ENCODE measurements at regions not wholly inside any gene's neighbourhood (a gene's known extent, or its start where the extent isn't known, plus 50 kb on each side); places are given as distances from the start of the nearest gene placed in this dataset.

DNA sequence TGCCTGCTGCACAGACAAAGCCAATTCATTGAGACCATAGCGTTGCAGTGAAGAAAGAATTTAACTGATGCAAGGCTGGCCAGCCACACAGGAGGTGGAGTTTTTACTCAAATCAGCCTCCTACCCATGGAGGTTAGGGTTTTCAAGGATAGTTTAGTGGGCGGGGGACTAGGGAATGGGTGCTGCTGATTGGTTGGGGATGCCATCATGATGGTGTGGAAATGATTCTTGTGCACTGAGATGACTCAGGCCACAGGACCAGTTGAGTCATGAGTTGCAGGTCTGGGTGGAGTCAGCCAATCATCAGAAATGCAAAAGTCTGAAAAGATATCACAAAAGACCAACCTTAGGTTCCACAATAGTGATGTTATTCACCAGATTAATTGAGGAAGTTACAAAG is 359.6 kb downstream of the FOXO1 start:
- Histone ChIP-seq H3K4me3 (ENCODE audit: low read depth in 1 of 5, low read length in 5 of 5) (no peak overlapping the region), H3K36me3 (ENCODE audit: control insufficient read depth in 5 of 5, insufficient read depth in 5 of 5, low read length in 5 of 5) (peaks cover 0 to 5% (median 0%) of the 10 kb centered on the region in 5 donors), H3K9ac (ENCODE audit: low read length in 5 of 5) (no peak overlapping the region), H3K27ac (ENCODE audit: low read depth, low read length) (no peak overlapping the region), H3K9me3 (ENCODE audit: control insufficient read depth in 5 of 5, low read length in 5 of 5) (peaks cover 0 to 9% (median 7%) of the 10 kb centered on the region in 5 donors), H3K4me1 (ENCODE audit: control insufficient read depth in 5 of 5, insufficient read depth in 5 of 5, low read length in 5 of 5) (peaks cover 0 to 5% (median 4%) of the 10 kb centered on the region in 5 donors), H3K27me3 (ENCODE audit: control insufficient read depth in 5 of 5, insufficient read depth in 4 of 5, low read length in 5 of 5) (no peaks in the 10 kb centered on the region)

DNA sequence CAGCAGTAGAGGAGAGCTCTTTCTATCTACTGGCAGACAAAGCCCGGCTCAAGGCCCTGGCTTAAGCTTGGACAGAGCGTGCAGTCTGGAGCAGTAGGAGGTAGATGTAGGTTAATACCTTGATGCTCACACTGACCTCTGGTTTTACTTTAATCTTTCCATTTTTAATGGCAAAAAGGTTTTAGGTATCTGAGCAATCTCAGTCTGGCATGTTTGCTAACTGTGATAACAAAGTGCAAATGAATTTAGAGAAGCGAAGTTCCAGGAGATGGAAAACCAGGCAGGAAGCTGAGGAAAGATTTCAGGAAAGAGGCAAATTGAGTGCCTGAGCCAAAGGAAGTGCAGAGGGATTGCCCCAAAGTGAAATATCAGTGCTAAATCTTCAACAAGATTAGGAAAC is 356.6 kb downstream of the FOXO1 start:
- H3K27me3 ChIP-seq (ENCODE audit: control insufficient read depth in 5 of 5, insufficient read depth in 4 of 5, low read length in 5 of 5) = no peaks in the 10 kb centered on the region
- H3K27ac ChIP-seq (ENCODE audit: low read depth, low read length) = no peak overlapping the region
- H3K36me3 ChIP-seq (ENCODE audit: control insufficient read depth in 5 of 5, insufficient read depth in 5 of 5, low read length in 5 of 5) = peaks cover 0 to 5% (median 0%) of the 10 kb centered on the region in 5 donors
- H3K9ac ChIP-seq (ENCODE audit: low read length in 5 of 5) = no peak overlapping the region
- H3K4me1 ChIP-seq (ENCODE audit: control insufficient read depth in 5 of 5, insufficient read depth in 5 of 5, low read length in 5 of 5) = peaks cover 0 to 21% (median 5%) of the 10 kb centered on the region in 5 donors
- peaks cover 0 to 7% (median 5%) of the 10 kb centered on the region in 5 donors for H3K9me3 ChIP-seq (ENCODE audit: control insufficient read depth in 5 of 5, low read length in 5 of 5)
- H3K4me3 ChIP-seq (ENCODE audit: low read depth in 1 of 5, low read length in 5 of 5) = no peak overlapping the region

DNA sequence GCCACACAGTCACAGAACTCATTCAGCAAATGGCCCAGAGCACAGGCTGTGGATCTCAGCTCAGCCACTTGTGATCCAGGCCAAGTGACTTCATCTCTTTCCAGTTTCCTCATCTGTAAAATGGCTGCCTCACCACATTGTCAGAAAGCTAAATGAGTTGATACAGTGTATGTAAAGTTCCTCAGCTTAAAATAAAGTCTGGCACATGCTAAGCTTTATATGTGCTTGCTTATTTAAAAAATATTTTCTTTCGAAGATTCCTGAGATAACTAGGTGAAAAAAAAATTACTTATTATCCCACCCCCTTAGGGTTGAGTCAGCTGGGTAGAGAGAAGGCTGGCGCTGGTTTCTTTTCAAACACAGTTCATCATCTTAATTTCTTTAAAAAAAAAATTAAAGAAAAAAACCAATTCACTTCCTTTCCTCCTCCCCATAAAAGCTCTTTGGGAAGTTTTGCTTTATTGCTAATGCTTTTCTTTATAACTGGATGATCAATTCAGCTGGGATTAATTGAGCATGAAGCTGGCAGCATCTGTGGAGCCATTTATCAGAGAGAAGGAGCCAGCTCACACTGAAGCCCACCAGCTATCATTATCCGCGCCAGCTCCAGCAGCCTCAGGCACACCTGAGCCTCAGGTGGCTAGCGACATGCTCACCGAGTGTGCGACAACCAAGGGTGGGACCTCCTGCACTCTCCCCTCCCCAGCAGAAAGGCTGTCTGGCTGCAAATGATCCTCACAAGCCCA is 354.9 kb downstream of the FOXO1 start:
- peaks cover 0 to 5% (median 4%) of the 10 kb centered on the region in 5 donors for H3K9me3 ChIP-seq (ENCODE audit: control insufficient read depth in 5 of 5, low read length in 5 of 5)
- H3K4me1 ChIP-seq (ENCODE audit: control insufficient read depth in 5 of 5, insufficient read depth in 5 of 5, low read length in 5 of 5) = peaks cover 0 to 28% (median 5%) of the 10 kb centered on the region in 5 donors

DNA sequence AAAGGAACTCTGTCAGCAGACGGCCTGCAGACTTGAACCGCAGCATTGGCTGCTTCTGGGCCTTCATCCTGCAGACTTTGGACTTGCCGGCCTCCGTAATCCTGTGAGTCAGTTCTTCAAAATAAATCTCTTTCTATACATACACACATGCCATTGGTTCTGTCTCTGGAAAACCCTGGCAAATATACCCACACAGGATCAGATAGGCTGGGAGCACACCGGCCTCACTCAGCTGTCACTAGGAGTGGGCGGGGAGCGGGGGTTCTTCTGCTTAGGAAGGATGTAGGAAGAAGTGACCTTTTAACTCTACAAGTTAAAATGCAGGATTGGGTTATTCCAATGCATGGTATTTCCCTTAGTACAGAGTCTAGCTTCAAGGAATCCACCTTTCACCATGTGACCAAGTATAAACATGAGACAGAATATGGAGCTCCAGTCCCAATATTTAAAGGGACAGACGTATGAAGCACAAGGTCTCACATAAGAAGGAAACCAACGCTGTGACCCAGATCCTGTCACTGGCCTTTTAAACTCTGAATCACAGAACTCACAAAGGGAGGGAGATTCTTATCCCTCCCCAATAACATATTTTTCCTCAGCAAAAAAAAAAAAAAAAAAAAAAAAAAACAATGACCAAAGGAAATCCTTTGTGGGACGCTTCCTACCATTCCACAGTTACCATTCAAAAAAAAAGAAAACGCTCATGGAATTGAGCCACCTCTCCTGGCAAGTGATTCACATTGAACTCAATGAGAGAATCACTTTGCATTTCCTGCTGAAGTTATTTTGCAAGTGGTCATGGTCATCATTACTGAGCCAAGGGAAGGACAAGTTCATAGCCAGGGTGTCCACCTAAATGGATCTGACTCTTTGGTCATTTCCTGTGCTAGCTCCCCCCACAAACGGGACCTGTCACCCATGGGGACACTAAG is 352.9 kb downstream of the FOXO1 start:
- no peaks in the 10 kb centered on the region for H3K9me3 ChIP-seq (ENCODE audit: control insufficient read depth in 5 of 5, low read length in 5 of 5)
- H3K9ac ChIP-seq (ENCODE audit: low read length in 5 of 5) = no peak overlapping the region
- H3K4me1 ChIP-seq (ENCODE audit: control insufficient read depth in 5 of 5, insufficient read depth in 5 of 5, low read length in 5 of 5) = peaks cover 0 to 35% (median 5%) of the 10 kb centered on the region in 5 donors
- H3K36me3 ChIP-seq (ENCODE audit: control insufficient read depth in 5 of 5, insufficient read depth in 5 of 5, low read length in 5 of 5) = peaks cover 0 to 5% (median 0%) of the 10 kb centered on the region in 5 donors
- H3K27ac ChIP-seq (ENCODE audit: low read depth, low read length) = peak overlapping the region; percentile 51
- H3K27me3 ChIP-seq (ENCODE audit: control insufficient read depth in 5 of 5, insufficient read depth in 4 of 5, low read length in 5 of 5) = no peaks in the 10 kb centered on the region
- no peak overlapping the region for H3K4me3 ChIP-seq (ENCODE audit: low read depth in 1 of 5, low read length in 5 of 5)

More for the DNA sequence above, 354.9 kb downstream of the FOXO1 start:
- Histone ChIP-seq H3K27ac (ENCODE audit: low read depth, low read length) (no peak overlapping the region), H3K9ac (ENCODE audit: low read length in 5 of 5) (no peak overlapping the region), H3K36me3 (ENCODE audit: control insufficient read depth in 5 of 5, insufficient read depth in 5 of 5, low read length in 5 of 5) (peaks cover 0 to 5% (median 0%) of the 10 kb centered on the region in 5 donors), H3K4me3 (ENCODE audit: low read depth in 1 of 5, low read length in 5 of 5) (no peak overlapping the region), H3K27me3 (ENCODE audit: control insufficient read depth in 5 of 5, insufficient read depth in 4 of 5, low read length in 5 of 5) (no peaks in the 10 kb centered on the region)

DNA sequence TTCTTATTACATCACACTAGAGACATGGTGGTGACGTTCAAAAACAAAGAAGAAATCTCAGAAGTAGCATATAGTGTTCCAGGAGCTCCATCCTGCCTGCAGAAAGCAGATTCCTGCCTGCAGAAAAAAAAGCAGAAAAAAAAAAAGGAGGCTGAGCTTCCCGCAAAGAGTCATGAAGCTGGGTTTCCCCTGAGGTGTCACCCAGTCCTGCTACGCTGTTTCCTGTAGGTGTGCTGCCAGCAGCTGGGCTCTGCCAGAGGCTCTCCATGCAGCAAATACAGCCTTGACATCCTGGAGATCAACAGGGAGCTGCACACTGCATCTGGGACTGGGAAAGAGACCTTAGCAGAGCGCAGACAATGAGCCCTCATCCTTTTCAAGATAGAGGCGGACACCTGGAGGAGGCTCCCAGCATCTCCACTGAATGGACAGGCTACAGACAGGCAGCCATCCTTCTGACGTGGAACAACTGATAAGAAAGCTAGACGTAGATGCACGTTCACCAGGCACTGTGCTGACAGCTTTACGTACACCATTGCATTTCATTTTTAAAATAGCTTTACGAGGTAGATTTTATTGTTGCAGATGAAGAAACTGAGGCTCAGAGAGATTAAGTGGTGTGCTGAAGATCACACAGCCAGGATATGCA is 350.9 kb downstream of the FOXO1 start:
- Histone ChIP-seq H3K9ac (ENCODE audit: low read length in 5 of 5) (no peak overlapping the region), H3K9me3 (ENCODE audit: control insufficient read depth in 5 of 5, low read length in 5 of 5) (no peaks in the 10 kb centered on the region), H3K36me3 (ENCODE audit: control insufficient read depth in 5 of 5, insufficient read depth in 5 of 5, low read length in 5 of 5) (no peaks in the 10 kb centered on the region), H3K27ac (ENCODE audit: low read depth, low read length) (no peak overlapping the region), H3K4me3 (ENCODE audit: low read depth in 1 of 5, low read length in 5 of 5) (no peak overlapping the region), H3K4me1 (ENCODE audit: control insufficient read depth in 5 of 5, insufficient read depth in 5 of 5, low read length in 5 of 5) (peaks cover 0 to 31% (median 0%) of the 10 kb centered on the region in 5 donors), H3K27me3 (ENCODE audit: control insufficient read depth in 5 of 5, insufficient read depth in 4 of 5, low read length in 5 of 5) (no peaks in the 10 kb centered on the region)

DNA sequence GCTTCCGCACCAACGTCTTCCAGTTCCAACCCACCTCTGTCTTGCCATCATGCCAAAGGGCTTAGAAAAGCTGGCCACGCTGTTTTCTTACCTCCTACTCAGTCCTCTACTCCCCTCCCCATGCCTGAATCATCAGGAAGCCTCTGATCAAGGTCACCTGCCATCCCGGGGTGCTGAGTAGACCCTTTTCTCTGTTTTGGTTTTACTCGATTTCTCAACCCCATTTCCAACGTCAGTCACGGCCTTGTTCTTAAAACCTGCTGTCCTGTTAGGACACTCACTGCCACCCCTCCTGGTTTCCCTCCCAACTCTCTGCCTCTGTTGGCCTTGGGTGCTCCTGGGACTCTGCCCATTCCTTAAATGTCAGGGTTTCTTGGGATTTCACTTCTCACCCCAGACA is 350.1 kb downstream of the FOXO1 start:
- H3K36me3 ChIP-seq (ENCODE audit: control insufficient read depth in 5 of 5, insufficient read depth in 5 of 5, low read length in 5 of 5) = no peaks in the 10 kb centered on the region
- H3K9me3 ChIP-seq (ENCODE audit: control insufficient read depth in 5 of 5, low read length in 5 of 5) = no peaks in the 10 kb centered on the region
- no peaks in the 10 kb centered on the region for H3K27me3 ChIP-seq (ENCODE audit: control insufficient read depth in 5 of 5, insufficient read depth in 4 of 5, low read length in 5 of 5)
- H3K4me1 ChIP-seq (ENCODE audit: control insufficient read depth in 5 of 5, insufficient read depth in 5 of 5, low read length in 5 of 5) = peaks cover 0 to 31% (median 0%) of the 10 kb centered on the region in 5 donors
- no peak overlapping the region for H3K9ac ChIP-seq (ENCODE audit: low read length in 5 of 5)
- no peak overlapping the region for H3K27ac ChIP-seq (ENCODE audit: low read depth, low read length)
- H3K4me3 ChIP-seq (ENCODE audit: low read depth in 1 of 5, low read length in 5 of 5) = no peak overlapping the region

DNA sequence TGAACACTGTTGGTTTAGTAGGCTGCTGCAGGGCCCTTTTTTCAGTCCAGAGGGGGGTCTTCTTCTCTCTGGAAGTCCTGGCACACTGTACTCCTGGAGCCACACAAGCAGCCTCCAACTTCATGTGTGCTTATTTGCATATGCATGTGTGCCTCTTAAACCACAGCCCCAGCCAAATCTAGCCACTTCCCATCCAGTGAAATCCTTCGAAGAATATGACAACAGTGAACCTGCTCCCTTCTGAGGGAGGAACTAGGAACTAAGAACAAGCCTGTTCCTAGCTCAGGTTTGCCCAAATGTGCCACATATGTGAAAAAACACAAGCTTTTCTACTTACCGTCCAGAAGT is 348.5 kb downstream of the FOXO1 start:
- Histone ChIP-seq H3K27me3 (ENCODE audit: control insufficient read depth in 5 of 5, insufficient read depth in 4 of 5, low read length in 5 of 5) (no peaks in the 10 kb centered on the region), H3K9ac (ENCODE audit: low read length in 5 of 5) (no peak overlapping the region), H3K27ac (ENCODE audit: low read depth, low read length) (no peak overlapping the region), H3K36me3 (ENCODE audit: control insufficient read depth in 5 of 5, insufficient read depth in 5 of 5, low read length in 5 of 5) (no peaks in the 10 kb centered on the region), H3K4me3 (ENCODE audit: low read depth in 1 of 5, low read length in 5 of 5) (no peak overlapping the region), H3K4me1 (ENCODE audit: control insufficient read depth in 5 of 5, insufficient read depth in 5 of 5, low read length in 5 of 5) (peaks cover 0 to 25% (median 0%) of the 10 kb centered on the region in 5 donors), H3K9me3 (ENCODE audit: control insufficient read depth in 5 of 5, low read length in 5 of 5) (no peaks in the 10 kb centered on the region)

DNA sequence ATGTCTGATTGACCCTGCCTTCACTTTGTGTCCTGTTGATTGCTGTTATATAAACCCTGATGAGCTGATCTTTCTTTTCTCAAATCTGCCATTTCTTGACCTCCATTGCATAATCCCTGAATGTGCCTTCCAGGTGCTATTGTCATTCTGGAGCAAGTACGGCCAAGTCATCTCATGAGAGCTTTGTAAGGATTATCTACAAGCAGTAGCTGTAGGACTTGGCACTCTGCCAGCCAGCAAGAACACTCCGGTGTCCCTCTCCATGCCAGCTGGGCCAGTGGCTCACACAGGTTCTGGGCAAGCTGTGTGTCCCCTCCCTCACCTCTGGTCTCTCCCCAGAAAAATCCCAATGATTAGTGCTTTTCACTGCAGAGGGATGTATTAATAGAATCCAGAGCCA is 348.1 kb downstream of the FOXO1 start:
- H3K27ac ChIP-seq (ENCODE audit: low read depth, low read length) = no peak overlapping the region
- no peaks in the 10 kb centered on the region for H3K36me3 ChIP-seq (ENCODE audit: control insufficient read depth in 5 of 5, insufficient read depth in 5 of 5, low read length in 5 of 5)
- no peak overlapping the region for H3K4me3 ChIP-seq (ENCODE audit: low read depth in 1 of 5, low read length in 5 of 5)
- H3K4me1 ChIP-seq (ENCODE audit: control insufficient read depth in 5 of 5, insufficient read depth in 5 of 5, low read length in 5 of 5) = peaks cover 0 to 24% (median 0%) of the 10 kb centered on the region in 5 donors
- H3K27me3 ChIP-seq (ENCODE audit: control insufficient read depth in 5 of 5, insufficient read depth in 4 of 5, low read length in 5 of 5) = no peaks in the 10 kb centered on the region
- H3K9ac ChIP-seq (ENCODE audit: low read length in 5 of 5) = no peak overlapping the region
- no peaks in the 10 kb centered on the region for H3K9me3 ChIP-seq (ENCODE audit: control insufficient read depth in 5 of 5, low read length in 5 of 5)

DNA sequence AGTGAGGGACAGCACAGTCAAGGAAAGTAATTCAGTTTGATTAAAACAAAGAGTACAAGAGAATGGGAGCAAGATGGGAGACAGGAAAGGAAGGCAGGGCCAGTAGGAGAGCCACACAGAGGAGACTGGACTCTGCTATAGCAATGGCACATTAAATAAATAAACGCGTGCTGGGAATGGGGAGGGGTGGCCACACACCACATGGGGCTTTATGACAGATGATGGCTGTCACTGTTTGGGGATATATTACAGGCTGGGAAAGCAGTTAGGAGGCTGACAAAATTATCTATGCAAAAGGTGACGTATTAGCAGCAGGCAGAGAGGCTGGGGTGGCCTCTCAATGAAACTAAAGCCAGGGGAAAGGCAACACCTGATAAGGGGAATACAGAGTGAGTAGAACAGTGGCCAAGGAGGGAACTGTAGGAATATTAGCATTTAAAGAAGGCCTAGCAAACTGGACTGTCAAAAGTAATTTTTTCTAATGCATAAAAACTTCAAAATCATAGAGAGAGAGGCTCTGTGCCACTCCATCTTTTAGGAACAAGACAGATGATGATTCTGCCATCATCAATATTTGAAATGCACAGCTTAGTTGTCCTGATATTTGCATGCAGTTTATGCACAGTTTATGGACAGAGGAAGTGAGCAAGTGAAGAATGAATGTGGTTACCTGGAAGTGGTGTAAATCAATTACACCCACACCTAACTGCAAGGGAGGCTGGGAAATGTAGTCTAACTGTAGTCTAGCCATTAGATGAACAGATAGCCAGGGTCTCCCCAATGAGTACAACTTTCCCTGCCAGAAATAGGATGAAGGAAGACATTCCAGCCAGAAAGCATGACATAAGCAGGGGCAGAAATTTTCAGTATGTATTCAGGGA is 346.5 kb downstream of the FOXO1 start:
- peaks cover 0 to 13% (median 0%) of the 10 kb centered on the region in 5 donors for H3K4me1 ChIP-seq (ENCODE audit: control insufficient read depth in 5 of 5, insufficient read depth in 5 of 5, low read length in 5 of 5)
- no peaks in the 10 kb centered on the region for H3K27me3 ChIP-seq (ENCODE audit: control insufficient read depth in 5 of 5, insufficient read depth in 4 of 5, low read length in 5 of 5)
- H3K9me3 ChIP-seq (ENCODE audit: control insufficient read depth in 5 of 5, low read length in 5 of 5) = peaks cover 0 to 6% (median 0%) of the 10 kb centered on the region in 5 donors
- H3K4me3 ChIP-seq (ENCODE audit: low read depth in 1 of 5, low read length in 5 of 5) = no peak overlapping the region
- no peak overlapping the region for H3K27ac ChIP-seq (ENCODE audit: low read depth, low read length)
- no peak overlapping the region for H3K9ac ChIP-seq (ENCODE audit: low read length in 5 of 5)
- H3K36me3 ChIP-seq (ENCODE audit: control insufficient read depth in 5 of 5, insufficient read depth in 5 of 5, low read length in 5 of 5) = peaks cover 0 to 2% (median 0%) of the 10 kb centered on the region in 5 donors

Data from subcutaneous abdominal adipose tissue (tissue), 5 donors.